GM19463 (cell line): ENCODE measurements at regions not wholly inside any gene's neighbourhood (a gene's known extent, or its start where the extent isn't known, plus 50 kb on each side); places are given as distances from the start of the nearest gene placed in this dataset.

Experiments used
- ATAC-seq: cut with Tn5 transposase; IDR thresholded peaks from one replicate; pipeline ENCODE4 v1.9.1; 2021; ENCODE audit warnings: mild to moderate bottlenecking, moderate library complexity; ENCODE audit not compliant: unreplicated experiment

GRCh38 chr9:28671000-28671399 is 1097.7 kb upstream of the C9orf72 start:
- ATAC-seq: no peak

GRCh38 chr9:28678097-28678496 is 1104.8 kb upstream of the C9orf72 start:
- no peak for ATAC-seq

GRCh38 chr9:28688172-28688571 is 1114.9 kb upstream of the C9orf72 start:
- ATAC-seq: no peak

GRCh38 chr9:28692012-28692411 is 1118.7 kb upstream of the C9orf72 start:
- ATAC-seq: no peak

GRCh38 chr9:28696960-28697359 is 1123.7 kb upstream of the C9orf72 start:
- ATAC-seq: no peak

- ATAC-seq: no peak
Measured at GRCh38 chr9:28699632-28700031, 1126.4 kb upstream of the C9orf72 start.

- no peak for ATAC-seq
Measured at GRCh38 chr9:28707616-28708015, 1134.3 kb upstream of the C9orf72 start.

- ATAC-seq: no peak
Measured at GRCh38 chr9:28714188-28714587, 1140.9 kb upstream of the C9orf72 start.

- no peak for ATAC-seq
Measured at GRCh38 chr9:28718226-28718625, 1144.9 kb upstream of the C9orf72 start.

GRCh38 chr9:28720746-28721145 is 1147.5 kb upstream of the C9orf72 start:
- ATAC-seq: no peak

GRCh38 chr9:28730111-28730510 is 1156.8 kb upstream of the C9orf72 start:
- no peak for ATAC-seq

- ATAC-seq: no peak
Measured at GRCh38 chr9:28735738-28736342, 1162.6 kb upstream of the C9orf72 start.

- ATAC-seq: no peak
Measured at GRCh38 chr9:28741459-28741858, 1168.2 kb upstream of the C9orf72 start.

GRCh38 chr9:28747351-28747985 is 1174.2 kb upstream of the C9orf72 start:
- no peak for ATAC-seq

GRCh38 chr9:28750136-28750535 is 1176.9 kb upstream of the C9orf72 start:
- no peak for ATAC-seq

- ATAC-seq: no peak
Measured at GRCh38 chr9:28758341-28758740, 1185.1 kb upstream of the C9orf72 start.

- ATAC-seq: no peak
Measured at GRCh38 chr9:28758971-28759370, 1185.7 kb upstream of the C9orf72 start.

- ATAC-seq: no peak
Measured at GRCh38 chr9:28762167-28762566, 1188.9 kb upstream of the C9orf72 start.

GRCh38 chr9:28764532-28764931 is 1191.3 kb upstream of the C9orf72 start:
- ATAC-seq: no peak

- no peak for ATAC-seq
Measured at GRCh38 chr9:28770226-28770625, 1196.9 kb upstream of the C9orf72 start.

- no peak for ATAC-seq
Measured at GRCh38 chr9:28770827-28771226, 1197.5 kb upstream of the C9orf72 start.

GRCh38 chr9:28774433-28775235 is 1201.4 kb upstream of the C9orf72 start:
- ATAC-seq: no peak
